Activated naive CD4-positive, alpha-beta T cell treated with anti-CD3 and anti-CD28 coated beads for 36 hours (primary cell): ENCODE measurements at regions not wholly inside any gene's neighbourhood (a gene's known extent, or its start where the extent isn't known, plus 50 kb on each side); places are given as distances from the start of the nearest gene placed in this dataset.

Experiments
- CTCF ChIA-PET: fragments of 350-600 bp; sonication (Branson Sonifier 250); formaldehyde crosslinking; loops from one replicate; lab custom pipeline; 2021; ENCODE audit warnings: antibody characterized with exemption; lab: Charles Lee
- DNase-seq: peaks from one replicate; pipeline ENCODE4 v3.0.0-alpha.2; 2020
- H3K27ac Mint-ChIP-seq: one replicate; pipeline ENCODE4 v1.8.0; 2021; ENCODE audit warnings: mild to moderate bottlenecking, mixed read lengths
- H3K27me3 Mint-ChIP-seq: one replicate; pipeline ENCODE4 v1.8.0; 2021; ENCODE audit warnings: low read depth, mixed read lengths
- H3K36me3 Mint-ChIP-seq: one replicate; pipeline ENCODE4 v1.8.0; 2021; ENCODE audit warnings: low read depth, mixed read lengths
- H3K4me1 Mint-ChIP-seq: one replicate; pipeline ENCODE4 v1.8.0; 2021; ENCODE audit warnings: low read depth, mixed read lengths
- H3K4me3 Mint-ChIP-seq: one replicate; pipeline ENCODE4 v1.8.0; 2021; ENCODE audit warnings: mild to moderate bottlenecking, moderate library complexity, mixed read lengths
- H3K9me3 Mint-ChIP-seq: one replicate; pipeline ENCODE4 v1.8.0; 2021; ENCODE audit warnings: mixed read lengths
- intact Hi-C: fragments of 100-400 bp; cut with micrococcal nuclease; formaldehyde crosslinking; loops from one replicate; pipeline ENCODE4 v1.15.1; 2023

DNA sequence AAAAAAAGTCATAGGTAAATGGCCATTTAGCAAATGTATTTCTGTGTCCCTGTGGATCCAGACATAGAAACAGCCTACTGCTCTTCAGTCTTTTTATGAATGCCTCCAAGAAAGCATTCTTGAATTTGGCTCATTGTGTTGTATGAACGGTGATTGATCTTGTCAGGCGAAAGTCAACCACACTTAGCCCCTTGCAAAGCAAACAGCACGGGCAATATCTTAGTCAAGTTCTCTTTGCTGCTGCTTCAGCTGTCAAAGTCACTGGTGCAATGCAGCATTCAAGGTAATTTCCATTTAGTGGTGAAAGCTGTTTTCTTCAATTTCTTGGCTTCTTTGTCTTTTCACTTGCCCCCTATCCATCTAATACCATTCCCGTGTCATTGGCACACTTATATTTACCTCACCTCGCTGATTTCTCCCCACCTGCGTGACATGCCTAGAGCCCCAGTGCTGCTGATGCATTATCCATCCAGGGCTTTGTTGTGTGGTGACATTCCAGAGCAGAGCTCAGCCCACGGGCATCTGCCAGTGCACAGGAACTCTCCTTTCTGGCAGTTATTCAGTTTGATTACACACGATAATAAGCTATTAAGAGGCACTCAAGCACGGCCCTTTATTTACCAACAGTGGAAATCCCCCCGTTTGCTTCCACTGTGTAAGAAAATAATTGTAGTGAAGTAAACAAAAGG, 362.3 kb upstream of the NOVA1 start:
- no peaks in the 10 kb centered on the region for H3K4me1 Mint-ChIP-seq
- intact Hi-C loops: no loop called here
- CTCF ChIA-PET: no interaction called here
- DNase-seq: no peak
- peaks cover 14% of the 10 kb centered on the region for H3K9me3 Mint-ChIP-seq
- H3K27me3 Mint-ChIP-seq: no peaks in the 10 kb centered on the region
- H3K27ac Mint-ChIP-seq: no peak overlapping the region
- no peaks in the 10 kb centered on the region for H3K36me3 Mint-ChIP-seq
- H3K4me3 Mint-ChIP-seq: no peak overlapping the region

DNA sequence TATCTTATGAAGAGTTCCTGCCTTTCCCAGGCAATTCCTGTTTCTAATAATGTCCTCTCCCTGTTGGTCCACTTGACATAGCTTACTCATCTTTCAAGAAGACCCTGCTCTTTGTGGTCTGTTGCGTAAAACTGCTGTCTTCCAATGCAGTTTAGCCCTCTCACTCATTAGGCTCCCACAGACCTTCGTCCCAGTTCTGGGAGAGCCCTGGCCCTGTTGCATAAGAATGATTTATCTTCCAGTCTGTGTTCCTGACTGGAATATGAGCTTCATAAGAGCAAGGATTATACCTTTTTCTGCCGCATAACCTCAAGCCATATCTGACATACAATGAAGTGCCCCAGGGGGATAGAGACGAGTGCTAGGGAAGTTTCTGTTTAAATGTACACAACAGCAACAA, 365.9 kb upstream of the NOVA1 start:
- no peaks in the 10 kb centered on the region for H3K27me3 Mint-ChIP-seq
- no peak for DNase-seq
- CTCF ChIA-PET: no interaction called here
- no peaks in the 10 kb centered on the region for H3K4me1 Mint-ChIP-seq
- H3K9me3 Mint-ChIP-seq: peaks cover 6% of the 10 kb centered on the region
- intact Hi-C loops: no loop called here
- H3K36me3 Mint-ChIP-seq: no peaks in the 10 kb centered on the region
- no peak overlapping the region for H3K4me3 Mint-ChIP-seq
- H3K27ac Mint-ChIP-seq: no peak overlapping the region

DNA sequence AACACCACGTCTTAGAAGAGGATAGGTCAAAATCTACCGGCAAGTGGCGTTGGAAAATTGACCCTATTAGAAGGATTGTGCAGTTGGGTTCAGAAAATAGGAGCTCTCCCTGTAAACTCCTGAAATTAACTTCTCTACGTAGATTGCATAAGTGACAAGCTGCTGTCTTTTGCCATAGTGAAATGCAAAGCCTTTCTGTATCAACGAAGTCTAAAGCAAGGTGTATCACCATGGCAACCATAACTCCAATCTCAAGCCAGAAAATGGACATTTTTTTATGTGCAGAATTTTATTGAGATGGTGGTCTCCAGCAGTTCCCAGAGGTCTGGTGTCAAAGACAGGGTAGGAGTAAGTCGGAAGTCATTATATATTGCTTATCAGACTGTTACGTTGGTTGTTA, 367.7 kb upstream of the NOVA1 start:
- peaks cover 8% of the 10 kb centered on the region for H3K9me3 Mint-ChIP-seq
- no peaks in the 10 kb centered on the region for H3K4me1 Mint-ChIP-seq
- intact Hi-C loops: no loop called here
- DNase-seq: no peak
- no peak overlapping the region for H3K4me3 Mint-ChIP-seq
- no peak overlapping the region for H3K27ac Mint-ChIP-seq
- H3K36me3 Mint-ChIP-seq: peaks cover 1% of the 10 kb centered on the region
- H3K27me3 Mint-ChIP-seq: no peaks in the 10 kb centered on the region
- CTCF ChIA-PET: interaction anchor here (0.6 kb wide), 1 partner anchor 1205 kb away, joined by 3 read pairs; no protein-coding TSS in a partner anchor

DNA sequence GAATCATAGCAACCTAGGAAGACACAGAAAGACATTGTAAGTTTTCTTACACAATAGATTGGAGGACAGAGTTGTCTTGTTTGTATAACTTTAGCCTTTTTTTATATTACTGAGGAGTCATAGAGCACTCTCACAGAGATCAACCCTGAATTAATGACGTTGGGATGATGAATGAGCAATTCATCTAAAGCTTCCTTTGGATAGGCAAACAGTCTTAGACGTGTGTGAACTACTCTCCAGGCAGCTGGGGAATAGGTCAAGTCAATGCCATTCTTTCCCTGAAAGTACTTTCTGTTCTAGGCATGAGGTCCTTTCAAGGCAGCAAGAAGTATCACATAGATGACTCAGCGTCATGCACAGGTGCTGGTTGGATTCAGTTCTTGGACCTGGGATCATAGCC, 369.1 kb upstream of the NOVA1 start:
- no peak for DNase-seq
- intact Hi-C loops: no loop called here
- Mint-ChIP-seq H3K4me3 (no peak overlapping the region), H3K4me1 (no peaks in the 10 kb centered on the region), H3K36me3 (peaks cover 1% of the 10 kb centered on the region), H3K27ac (no peak overlapping the region), H3K9me3 (peaks cover 12% of the 10 kb centered on the region), H3K27me3 (no peaks in the 10 kb centered on the region)
- CTCF ChIA-PET: no interaction called here

DNA sequence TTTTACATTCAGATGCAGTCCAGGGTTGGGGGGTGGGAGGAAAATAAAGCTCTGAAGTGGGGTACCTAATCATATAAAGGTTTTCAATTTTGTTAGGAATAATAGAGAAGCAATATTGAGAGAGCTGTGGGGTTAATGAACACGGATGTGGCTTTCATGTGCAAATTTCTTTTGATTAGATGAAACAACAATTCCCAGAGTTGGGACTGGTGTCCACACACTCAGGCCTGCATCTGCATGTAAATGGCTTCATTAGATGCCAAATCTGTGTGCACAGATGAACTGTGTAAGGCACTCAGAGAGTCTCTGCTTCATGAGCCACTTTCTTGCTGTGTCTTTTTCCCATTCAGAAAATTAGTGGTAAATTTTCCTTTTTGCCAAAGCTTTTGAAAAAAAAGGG, 377.1 kb upstream of the NOVA1 start:
- Mint-ChIP-seq H3K9me3 (peaks cover 10% of the 10 kb centered on the region), H3K27me3 (no peaks in the 10 kb centered on the region)
- intact Hi-C loops: no loop called here

DNA sequence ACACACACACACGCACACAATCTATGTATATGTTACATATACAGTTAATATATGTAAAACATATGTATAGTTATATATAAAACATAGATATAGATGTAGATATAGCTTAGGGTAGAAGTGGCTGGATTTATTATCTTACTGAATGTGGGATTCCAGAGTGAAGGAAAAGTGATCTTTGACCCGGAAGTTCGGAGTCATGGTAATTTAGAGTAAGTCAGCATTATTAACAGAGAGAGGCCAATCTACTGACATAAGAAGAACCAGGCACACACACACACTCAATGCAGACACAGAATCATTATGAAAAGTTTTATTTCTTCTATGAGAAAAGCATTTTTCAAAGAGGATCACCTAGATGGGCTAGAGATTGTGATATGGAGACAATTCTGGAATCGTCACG, 384.2 kb upstream of the NOVA1 start:
- Mint-ChIP-seq H3K9me3 (peaks cover 7% of the 10 kb centered on the region), H3K27me3 (no peaks in the 10 kb centered on the region), H3K4me3 (no peak overlapping the region), H3K36me3 (no peaks in the 10 kb centered on the region), H3K27ac (no peak overlapping the region), H3K4me1 (no peaks in the 10 kb centered on the region)
- no peak for DNase-seq
- intact Hi-C loops: no loop called here
- CTCF ChIA-PET: no interaction called here

More for the DNA sequence above, 377.1 kb upstream of the NOVA1 start:
- CTCF ChIA-PET: no interaction called here
- H3K4me1 Mint-ChIP-seq: no peaks in the 10 kb centered on the region
- H3K36me3 Mint-ChIP-seq: no peaks in the 10 kb centered on the region
- DNase-seq: no peak
- no peak overlapping the region for H3K4me3 Mint-ChIP-seq
- H3K27ac Mint-ChIP-seq: no peak overlapping the region

DNA sequence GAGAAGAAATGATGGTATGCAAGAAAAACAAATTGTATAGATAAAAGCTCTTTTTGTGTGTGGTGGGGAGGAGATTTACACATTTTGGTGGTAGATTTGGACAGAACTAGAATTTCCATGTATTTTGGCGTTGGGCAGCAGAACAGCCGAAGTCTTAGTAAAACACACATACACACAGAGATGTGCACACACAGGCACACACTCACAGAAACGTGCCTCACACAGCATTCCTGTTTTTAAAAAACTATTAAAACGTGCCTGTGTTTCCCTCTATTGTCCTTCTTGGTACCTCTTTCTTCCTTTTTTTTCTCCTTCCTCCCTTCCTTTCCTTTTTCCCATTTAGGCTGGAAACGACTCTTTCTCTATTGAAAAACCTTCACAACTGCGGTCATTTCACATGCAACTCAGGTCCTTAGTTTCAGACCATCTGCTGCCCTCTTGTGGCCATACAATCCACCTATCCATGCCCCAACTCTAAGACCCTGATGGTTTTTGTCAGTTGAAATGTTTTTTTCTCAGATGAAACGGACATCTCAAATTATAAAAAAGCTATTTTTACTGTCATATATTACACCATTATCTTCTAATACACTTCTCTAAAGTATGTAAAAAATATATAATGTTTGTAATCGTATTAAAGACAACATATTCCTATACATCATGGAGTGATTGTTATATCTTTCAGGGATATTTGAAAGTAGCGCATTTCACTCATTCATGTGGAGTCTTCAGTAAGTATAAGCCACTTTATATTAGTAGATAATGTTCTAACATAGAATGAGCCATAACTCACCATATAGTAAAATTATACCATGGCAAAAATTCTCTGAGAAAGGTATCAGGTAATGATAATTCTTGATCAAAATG, 386.7 kb upstream of the NOVA1 start:
- CTCF ChIA-PET: interaction anchor here (0.6 to 0.7 kb wide), 2 partner anchors 19 to 366 kb away, joined by 3 read pairs; no protein-coding TSS in a partner anchor
- Mint-ChIP-seq H3K4me3 (no peak overlapping the region), H3K36me3 (no peaks in the 10 kb centered on the region), H3K4me1 (no peaks in the 10 kb centered on the region), H3K27ac (no peak overlapping the region), H3K9me3 (peaks cover 10% of the 10 kb centered on the region), H3K27me3 (no peaks in the 10 kb centered on the region)
- intact Hi-C loops: no loop called here
- DNase-seq: peak; percentile 41

DNA sequence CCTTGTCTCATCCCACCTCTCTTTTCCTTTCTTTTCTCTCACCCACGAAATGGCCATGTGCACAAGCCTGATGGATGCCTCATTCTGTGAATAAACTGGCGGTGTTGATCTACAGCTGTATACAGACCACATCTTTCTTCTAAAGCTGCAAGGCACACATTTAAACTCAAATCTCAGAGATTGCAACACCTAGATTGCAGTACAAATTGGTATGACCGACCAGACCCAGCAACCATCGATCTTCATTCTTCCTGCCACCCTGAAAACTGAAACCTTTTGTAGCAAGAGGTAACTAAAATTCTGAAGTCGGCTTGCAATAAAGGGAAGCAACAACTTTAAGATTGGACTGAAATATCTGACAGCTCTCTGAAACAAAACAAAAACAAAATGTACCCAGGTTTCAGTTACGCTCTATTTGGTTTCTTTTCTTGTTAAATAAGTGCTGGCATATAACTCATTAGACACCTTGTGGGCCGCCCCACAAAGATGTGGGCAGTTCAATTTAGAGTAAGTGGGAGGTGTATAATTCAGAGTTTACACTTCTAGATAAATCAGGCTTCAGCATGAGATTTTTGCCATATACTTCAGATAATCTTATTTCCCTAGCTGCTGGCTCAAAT, 390.0 kb upstream of the NOVA1 start:
- intact Hi-C loops: no loop called here
- Mint-ChIP-seq H3K4me3 (no peak overlapping the region), H3K4me1 (no peaks in the 10 kb centered on the region), H3K27me3 (no peaks in the 10 kb centered on the region), H3K27ac (no peak overlapping the region), H3K9me3 (peaks cover 10% of the 10 kb centered on the region), H3K36me3 (no peaks in the 10 kb centered on the region)
- DNase-seq: no peak
- CTCF ChIA-PET: no interaction called here

DNA sequence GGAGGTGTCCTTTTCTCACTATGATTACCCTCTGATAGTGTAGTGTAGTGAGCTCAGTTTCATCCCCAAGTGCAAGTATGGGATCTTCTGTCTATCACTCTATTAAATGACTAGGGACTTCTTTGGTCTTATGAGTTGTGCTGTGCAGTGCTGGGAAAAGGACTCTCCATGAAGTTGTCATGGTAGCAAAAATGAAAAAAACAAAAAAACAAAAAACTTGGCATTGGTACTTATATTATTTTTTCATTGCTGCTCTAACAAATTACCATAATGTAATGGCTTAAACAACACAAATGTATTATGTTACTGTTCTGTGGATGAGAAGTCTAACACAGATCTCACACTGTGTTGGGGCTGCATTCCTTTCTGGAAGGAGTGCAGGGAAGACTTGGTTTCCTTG, 393.1 kb upstream of the NOVA1 start:
- Mint-ChIP-seq H3K27me3 (no peaks in the 10 kb centered on the region), H3K36me3 (no peaks in the 10 kb centered on the region), H3K4me3 (no peak overlapping the region), H3K27ac (no peak overlapping the region), H3K4me1 (no peaks in the 10 kb centered on the region), H3K9me3 (peaks cover 8% of the 10 kb centered on the region)
- CTCF ChIA-PET: no interaction called here
- intact Hi-C loops: no loop called here
- no peak for DNase-seq

DNA sequence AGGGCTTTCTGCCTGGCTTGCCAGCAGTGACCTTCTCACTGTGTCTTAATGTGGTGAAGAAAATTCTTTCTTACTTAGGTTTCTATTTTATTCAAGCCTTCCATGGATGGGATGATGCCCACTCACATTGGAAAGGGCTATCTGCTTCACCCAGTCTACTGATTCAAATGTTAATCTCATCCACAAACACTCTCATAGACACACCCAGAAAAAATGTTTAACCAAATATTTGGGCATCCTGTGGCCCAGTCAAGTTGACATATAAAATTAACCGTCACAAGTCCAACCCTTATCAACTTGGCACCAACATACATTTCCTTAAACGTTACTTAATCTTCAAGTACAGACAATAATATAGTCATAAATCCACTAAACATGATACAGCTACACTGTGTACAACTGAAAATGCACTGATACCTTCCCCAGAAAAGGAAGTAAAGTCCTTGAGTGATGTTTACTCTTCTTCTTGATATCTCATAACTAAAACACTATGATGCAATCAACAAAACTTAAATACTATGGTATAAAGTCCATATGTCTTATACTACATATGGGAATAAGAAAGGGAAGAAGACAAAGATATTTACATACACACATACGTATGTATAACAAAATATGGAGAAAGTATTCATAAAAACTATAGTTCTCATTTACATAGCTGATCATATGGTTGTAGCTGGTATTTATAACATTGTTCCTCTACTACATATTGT, 394.7 kb upstream of the NOVA1 start:
- Mint-ChIP-seq H3K4me3 (no peak overlapping the region), H3K36me3 (no peaks in the 10 kb centered on the region), H3K27me3 (no peaks in the 10 kb centered on the region), H3K27ac (no peak overlapping the region), H3K9me3 (peaks cover 12% of the 10 kb centered on the region), H3K4me1 (no peaks in the 10 kb centered on the region)
- intact Hi-C loops: no loop called here
- CTCF ChIA-PET: no interaction called here
- no peak for DNase-seq

DNA sequence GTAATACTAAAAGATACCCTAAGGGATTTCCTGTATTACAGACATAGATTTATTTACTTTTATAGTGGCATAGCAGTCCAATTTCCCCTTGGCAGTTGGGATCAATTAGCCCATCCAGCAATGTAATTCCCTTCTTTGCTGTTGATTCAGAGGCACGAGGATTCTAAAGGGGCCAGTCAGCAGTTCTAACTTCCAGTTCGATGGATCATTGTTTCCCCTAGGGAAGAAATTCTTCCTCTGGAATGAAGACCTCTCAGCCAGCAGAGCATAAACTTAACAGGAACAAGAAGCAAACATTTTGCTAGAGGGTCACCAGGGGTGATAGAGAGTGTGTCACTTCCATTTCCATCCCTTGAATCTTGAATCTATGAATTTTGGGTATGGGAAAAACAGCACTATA, 395.7 kb upstream of the NOVA1 start:
- H3K27me3 Mint-ChIP-seq: no peaks in the 10 kb centered on the region
- CTCF ChIA-PET: no interaction called here
- no peak for DNase-seq
- no peak overlapping the region for H3K27ac Mint-ChIP-seq
- H3K4me1 Mint-ChIP-seq: no peaks in the 10 kb centered on the region
- peaks cover 14% of the 10 kb centered on the region for H3K9me3 Mint-ChIP-seq
- intact Hi-C loops: no loop called here
- no peak overlapping the region for H3K4me3 Mint-ChIP-seq
- no peaks in the 10 kb centered on the region for H3K36me3 Mint-ChIP-seq

DNA sequence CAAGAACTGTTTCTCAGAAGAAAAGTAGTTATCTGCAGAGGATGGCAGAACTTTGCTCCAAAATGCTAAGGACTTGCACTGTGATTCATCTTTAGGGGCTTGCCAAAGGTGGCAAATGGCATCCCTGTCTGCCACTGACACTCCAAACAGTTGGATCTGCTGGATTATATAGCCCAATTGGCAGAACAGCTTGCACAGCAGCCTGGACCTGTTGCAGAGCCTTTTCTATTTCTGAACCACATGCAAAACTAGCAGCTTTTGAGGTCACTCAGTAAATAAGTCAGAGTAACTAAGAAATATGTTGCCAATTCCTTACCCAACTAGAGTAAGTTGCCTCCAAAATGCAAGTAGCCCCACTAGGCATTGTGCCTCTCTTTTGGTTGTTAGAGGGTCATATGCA, 397.5 kb upstream of the NOVA1 start:
- DNase-seq: no peak
- no peak overlapping the region for H3K27ac Mint-ChIP-seq
- H3K4me1 Mint-ChIP-seq: no peaks in the 10 kb centered on the region
- H3K4me3 Mint-ChIP-seq: no peak overlapping the region
- CTCF ChIA-PET: no interaction called here
- H3K9me3 Mint-ChIP-seq: peaks cover 15% of the 10 kb centered on the region
- H3K27me3 Mint-ChIP-seq: no peaks in the 10 kb centered on the region
- no peaks in the 10 kb centered on the region for H3K36me3 Mint-ChIP-seq
- intact Hi-C loops: no loop called here
